T-helper 2 cell (primary cell): ENCODE measurements at regions not wholly inside any gene's neighbourhood (a gene's known extent, or its start where the extent isn't known, plus 50 kb on each side); places are given as distances from the start of the nearest gene placed in this dataset.
"Not testable (repeated sequence)": the region's sequence is repeated elsewhere in the genome, so short reads cannot be mapped to it uniquely, and the experiment has no call there.

Experiments
- DNase-seq, 5 experiments: peaks; one replicate each; pipeline versions ENCODE4 v3.0.0 to v3.0.0-alpha.2; 2012 to 2022

DNA sequence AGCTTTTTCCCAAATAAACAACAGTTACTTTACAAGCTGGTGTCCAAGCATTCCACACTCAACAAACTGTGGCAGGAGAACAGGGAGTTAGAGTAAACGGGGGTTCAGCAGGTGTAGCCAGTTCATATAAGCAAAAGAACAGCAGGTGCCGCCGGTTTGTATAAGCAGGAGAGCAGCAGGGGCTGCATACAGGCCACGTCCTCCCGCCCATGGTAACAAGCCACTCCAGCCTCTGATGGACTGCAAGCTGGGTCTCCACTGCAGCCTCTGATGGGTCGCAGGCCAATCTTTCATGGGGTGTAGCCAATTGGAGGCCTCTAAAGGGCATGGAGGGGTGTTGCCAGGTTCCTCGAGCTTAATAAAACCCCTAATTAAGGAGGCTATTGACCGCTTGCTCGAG lies 189.3 kb downstream of the ANKRD30B start:
- no peak for DNase-seq

DNA sequence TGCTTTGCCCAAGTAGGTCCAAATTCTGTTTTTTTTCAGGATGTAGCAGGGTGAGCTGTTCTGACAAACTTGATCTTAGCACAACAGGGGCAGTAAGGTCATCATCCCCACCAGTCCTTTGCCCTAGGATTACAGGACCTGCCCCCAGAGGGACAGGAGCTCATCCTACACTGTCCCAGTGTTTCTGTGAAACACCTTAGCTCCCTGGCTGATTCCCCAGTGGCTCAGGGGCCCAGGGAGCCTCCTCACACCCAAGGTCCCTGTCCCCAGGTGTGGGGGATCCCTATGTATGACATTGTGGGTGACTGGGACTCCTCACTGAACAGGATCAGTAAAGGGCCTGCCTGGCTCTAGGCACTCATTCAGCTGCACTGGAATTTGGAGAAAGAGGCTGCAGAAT lies 191.2 kb downstream of the ANKRD30B start:
- DNase-seq = no peak

GRCh38 chr18:14940106-14940505 lies 192.1 kb downstream of the ANKRD30B start:
- DNase-seq = not testable (repeated sequence)

- no peak for DNase-seq
Observed at GRCh38 chr18:14940735-14941134, 192.8 kb downstream of the ANKRD30B start.

DNA sequence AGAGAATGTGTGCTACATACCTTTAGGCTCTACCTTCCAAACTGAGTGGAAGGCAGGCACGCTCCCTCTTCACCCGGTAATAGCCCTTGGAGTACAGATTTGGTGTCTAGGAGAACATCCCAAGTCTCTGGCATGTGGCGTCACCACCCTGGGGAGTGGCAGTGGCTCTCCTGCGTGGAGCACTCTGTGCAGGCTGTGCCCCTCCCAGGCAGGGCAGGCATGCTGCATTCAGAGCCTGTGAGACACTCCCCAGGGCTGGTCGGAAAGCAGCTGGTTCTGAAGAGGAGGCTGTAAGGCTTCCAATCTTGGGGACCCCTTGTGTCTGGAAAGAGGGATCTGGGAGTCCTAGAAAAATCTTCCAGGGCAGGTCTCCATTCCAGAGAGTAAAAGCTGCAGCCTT lies 193.3 kb downstream of the ANKRD30B start:
- no peak for DNase-seq

- no peak for DNase-seq
Observed at GRCh38 chr18:14941792-14942191, 193.8 kb downstream of the ANKRD30B start.

GRCh38 chr18:14942275-14942674 lies 194.3 kb downstream of the ANKRD30B start:
- DNase-seq = no peak

DNA sequence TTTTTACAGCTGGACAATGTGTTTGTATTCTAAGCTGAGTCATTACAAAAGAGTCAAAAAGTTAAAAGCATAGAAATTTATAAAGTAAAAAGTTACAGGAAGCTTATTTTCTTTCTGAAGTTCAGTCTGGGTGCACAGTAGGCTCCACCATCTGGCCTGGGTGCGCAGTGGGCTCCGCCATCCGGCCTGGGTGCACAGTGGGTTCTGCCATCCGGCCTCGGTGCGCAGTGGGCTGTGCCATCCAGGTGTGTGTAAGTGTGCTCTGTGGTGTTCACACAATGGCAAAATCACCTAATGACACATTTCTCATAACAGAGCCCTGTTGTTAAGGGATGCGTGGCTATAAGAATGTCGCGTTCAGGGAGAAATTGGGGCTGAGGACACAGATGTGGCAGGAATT lies 195.5 kb downstream of the ANKRD30B start:
- no peak for DNase-seq

DNA sequence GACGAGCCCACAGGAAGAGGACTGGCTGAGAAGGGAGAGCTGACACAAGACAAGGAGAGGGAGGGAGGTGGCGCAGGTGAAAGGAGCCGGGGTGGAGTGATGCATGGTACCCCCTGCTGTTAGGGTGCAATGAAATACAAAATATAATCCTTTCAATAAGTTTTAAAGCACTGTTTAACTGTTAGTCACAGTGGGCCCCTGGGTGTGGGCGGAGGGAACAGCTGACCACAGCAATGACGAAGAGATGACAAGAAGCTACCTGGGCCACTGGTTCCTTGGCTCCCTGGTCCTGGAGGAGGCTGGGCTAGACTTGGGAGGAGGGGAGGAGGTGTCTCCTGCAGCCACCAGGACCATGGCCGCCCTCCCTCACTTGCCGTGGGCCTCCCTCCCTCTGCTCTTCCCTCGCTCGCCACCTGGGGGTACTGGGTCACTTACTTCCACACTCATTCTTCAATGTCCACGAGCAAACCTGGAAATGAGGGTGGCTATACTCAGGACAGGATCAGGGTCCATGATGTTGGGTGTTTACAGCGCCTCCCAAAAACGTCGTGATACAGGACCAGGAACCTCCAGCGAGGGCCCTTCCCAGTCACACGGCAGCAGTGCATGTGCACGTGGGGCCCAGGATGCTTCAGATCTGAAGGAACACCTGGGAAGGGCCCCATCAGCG lies 196.1 kb downstream of the ANKRD30B start:
- no peak for DNase-seq

- DNase-seq = no peak
Observed at GRCh38 chr18:14944838-14945237, 196.9 kb downstream of the ANKRD30B start.

- DNase-seq = no peak
Observed at GRCh38 chr18:14945286-14945685, 197.3 kb downstream of the ANKRD30B start.

DNA sequence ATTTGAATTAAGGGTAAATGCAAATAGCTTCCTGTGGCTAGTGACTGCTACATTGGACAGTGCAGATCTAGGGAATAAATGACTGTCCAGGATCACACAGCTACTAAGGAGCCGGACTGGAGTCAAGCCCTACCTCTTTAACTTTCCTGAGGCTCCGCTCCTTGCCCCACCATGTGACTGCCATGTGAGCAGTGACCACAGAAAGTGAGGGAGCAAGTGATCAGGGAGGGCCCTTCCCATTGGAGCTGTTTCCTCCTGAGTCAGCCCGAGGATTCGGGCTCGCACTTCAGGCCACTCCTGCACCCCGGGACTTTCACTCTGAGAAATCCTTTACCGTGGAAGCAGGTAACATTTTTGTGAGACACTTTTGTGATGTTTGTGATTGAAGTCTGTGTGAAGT lies 198.0 kb downstream of the ANKRD30B start:
- DNase-seq = no peak

- not testable (repeated sequence) for DNase-seq
Observed at GRCh38 chr18:14946741-14947470, 198.9 kb downstream of the ANKRD30B start.

DNA sequence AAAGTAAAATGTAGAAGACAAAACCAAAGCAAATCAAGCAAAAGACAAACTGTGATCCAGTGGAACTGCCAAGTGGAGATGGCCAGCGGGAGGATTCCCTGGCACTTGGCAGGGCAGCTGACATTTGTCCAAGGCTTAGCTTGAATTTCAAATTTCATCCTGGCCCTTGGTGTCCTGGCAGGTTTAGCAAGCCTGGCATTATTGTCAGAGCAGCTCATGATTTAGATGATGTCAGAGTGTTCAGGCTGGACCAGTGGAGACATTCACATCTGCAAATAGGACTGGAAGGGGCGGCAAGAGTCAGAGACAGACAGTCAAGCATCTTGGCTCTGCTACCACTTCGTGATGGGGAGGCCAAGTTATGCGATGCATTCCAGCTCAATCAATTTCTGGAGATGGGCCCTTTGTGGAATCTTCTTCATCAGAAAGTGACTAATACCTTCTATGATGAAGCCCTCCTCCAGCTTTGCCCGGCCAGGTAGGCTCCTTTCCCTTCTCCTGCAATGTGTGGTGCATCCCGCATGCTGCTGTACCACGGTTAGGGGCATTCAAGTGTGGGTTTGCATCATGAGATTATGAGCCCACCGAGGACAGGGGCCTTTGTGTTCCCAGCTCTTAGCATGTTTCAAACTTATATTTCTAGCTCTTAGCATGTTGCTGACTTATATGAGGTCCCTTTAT lies 199.7 kb downstream of the ANKRD30B start:
- DNase-seq = no peak

DNA sequence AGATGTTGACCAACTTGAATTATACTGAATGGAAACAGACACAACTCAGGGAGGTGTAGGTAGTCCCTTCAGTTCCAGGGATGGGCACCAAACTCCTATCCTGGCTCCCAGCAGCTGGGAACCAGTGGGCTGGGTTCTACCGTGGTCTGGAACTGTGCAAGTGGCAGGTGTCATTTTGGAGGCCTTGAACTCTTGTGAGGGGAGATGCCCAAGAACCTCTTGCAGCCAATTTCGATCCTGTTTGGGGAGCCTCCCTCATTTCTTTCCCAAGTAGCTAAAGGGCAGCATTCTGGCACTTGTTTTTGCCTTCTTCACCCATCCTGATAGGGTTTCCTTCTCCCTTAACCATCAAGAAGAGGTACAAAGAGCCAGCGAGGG lies 200.2 kb downstream of the ANKRD30B start:
- DNase-seq = no peak

DNA sequence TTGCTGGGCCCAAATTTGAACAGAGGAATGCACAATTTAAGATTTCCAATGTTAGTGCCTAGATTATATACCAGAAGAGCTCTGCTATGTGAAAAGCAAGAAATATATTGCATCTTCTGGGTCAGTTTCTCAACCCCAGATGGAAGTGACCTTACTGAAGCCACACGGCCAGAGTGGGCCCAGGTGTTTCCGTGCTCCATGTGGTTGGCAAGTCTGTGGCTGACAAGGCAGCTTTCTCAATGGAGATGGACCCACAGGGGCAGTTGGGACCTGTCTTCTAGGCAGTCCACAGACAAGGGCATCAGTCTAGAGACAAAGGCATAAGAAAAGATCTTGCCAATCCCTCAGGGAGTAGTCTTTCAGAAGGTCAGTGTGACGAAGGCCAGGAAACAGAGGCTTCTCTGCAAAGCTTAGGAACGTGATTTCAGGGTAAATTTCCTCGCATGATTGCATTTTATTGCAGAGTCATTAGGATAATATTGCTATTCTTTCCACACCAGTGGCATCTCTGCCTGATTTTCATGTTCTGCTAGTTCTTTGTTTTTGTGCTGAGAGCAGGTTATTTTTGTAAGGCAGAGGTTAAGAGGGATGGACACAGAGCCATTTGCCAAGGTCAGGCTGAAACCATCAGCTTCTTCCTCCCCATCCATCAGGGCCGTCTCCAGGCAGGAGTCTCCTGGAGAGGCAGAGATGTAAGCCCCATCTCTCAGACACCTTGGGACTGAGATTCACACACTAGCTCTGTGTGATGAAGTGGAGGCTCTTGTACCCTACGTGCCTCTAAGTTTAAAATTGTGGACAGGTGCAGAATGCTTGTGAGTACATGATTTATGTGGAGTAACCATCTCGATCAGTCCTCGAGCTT lies 202.1 kb downstream of the ANKRD30B start:
- no peak for DNase-seq

DNA sequence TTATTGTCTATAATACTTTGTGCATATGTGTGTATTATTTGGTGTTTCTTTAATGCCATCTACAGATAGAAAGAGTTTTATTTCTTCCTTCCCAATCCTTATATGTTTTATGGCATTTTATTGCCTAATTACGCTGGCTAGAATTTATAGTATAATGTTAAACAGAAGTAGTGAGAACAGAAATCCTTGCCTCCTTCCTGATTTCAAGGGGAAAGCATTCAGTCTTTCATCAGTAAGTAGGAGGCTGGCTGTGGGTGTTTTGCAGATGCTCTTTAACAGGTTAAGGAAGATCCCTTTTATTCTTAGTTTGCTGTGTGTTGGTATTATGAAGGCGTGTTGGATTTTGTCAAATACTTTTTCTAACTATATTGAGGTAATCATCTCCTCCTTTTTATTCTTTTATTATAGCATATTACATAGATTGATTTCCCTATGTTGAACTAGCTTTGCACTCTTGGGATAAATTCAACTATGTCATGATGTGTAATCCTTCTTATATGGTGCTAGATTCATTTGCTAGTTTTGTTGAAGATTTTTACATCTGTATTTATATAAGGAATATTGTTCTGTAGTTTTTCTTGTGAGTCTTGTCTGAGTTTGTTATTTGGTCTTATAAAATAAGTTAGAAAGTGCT lies 204.6 kb downstream of the ANKRD30B start:
- DNase-seq = not testable (repeated sequence)

DNA sequence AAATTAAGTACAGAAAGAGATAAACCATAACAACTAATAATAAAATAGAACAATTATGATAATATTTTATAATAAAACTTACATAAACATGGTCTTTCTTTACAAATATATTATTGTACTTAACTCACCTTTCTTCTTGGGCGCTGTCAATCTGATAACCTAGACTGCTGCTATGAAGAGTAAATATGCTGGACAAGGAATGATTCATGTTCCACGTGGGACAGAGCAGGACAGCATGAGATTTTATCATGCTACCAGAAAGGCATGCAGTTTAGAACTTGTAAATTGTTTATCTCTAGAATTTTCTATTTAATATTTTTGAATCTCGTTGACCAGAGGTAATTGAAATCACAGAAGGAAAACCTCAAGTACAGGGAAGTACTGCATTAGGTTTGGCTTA lies 210.7 kb downstream of the ANKRD30B start:
- DNase-seq = no peak

GRCh38 chr18:14959550-14959949 lies 211.6 kb downstream of the ANKRD30B start:
- no peak for DNase-seq

GRCh38 chr18:14961991-14962390 lies 214.0 kb downstream of the ANKRD30B start:
- DNase-seq = no peak

- DNase-seq = no peak
Observed at GRCh38 chr18:14962626-14963025, 214.7 kb downstream of the ANKRD30B start.

GRCh38 chr18:14963246-14963645 lies 215.3 kb downstream of the ANKRD30B start:
- DNase-seq = no peak

DNA sequence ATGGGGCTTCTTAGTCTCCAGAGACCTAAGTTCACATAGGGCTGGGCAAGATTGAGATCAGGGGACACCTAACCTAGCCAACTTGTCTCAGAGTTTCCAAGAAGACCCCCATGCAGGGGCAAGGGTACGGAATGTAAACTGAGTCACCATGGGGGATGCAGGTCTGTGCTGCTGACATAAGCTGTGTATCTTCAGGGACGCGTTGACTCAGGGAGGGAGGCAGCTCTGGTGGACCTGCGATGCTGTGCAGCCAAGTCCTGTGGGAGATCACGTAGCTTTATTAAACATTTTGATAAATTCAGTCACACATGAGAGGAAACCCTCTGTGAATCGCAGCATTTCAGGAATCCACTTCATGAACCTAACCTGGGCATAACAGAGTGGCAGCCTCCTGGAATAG lies 216.0 kb downstream of the ANKRD30B start:
- DNase-seq = no peak
